GM18909 (cell line): ENCODE measurements at regions not wholly inside any gene's neighbourhood (a gene's known extent, or its start where the extent isn't known, plus 50 kb on each side); places are given as distances from the start of the nearest gene placed in this dataset.

ENCODE experiments used
- ATAC-seq: cut with Tn5 transposase; IDR thresholded peaks from one replicate; pipeline ENCODE4 v1.9.1; 2021; ENCODE audit warnings: mild to moderate bottlenecking; ENCODE audit not compliant: unreplicated experiment, poor library complexity

- ATAC-seq, result no peak
Observed at GRCh38 chr20:24378661-24379483, 90.6 kb upstream of the SYNDIG1 start.

GRCh38 chr20:24376311-24377099 is 92.9 kb upstream of the SYNDIG1 start:
- ATAC-seq, result no peak

GRCh38 chr20:24373372-24373771 is 96.1 kb upstream of the SYNDIG1 start:
- ATAC-seq, result no peak

- ATAC-seq, result no peak
Observed at GRCh38 chr20:24370911-24371695, 98.3 kb upstream of the SYNDIG1 start.

GRCh38 chr20:24370249-24370648 is 99.2 kb upstream of the SYNDIG1 start:
- ATAC-seq, result no peak

- no peak for ATAC-seq
Observed at GRCh38 chr20:24368253-24368652, 101.2 kb upstream of the SYNDIG1 start.

- ATAC-seq, result no peak
Observed at GRCh38 chr20:24366336-24367004, 103.0 kb upstream of the SYNDIG1 start.

- no peak for ATAC-seq
Observed at GRCh38 chr20:24365670-24366069, 103.8 kb upstream of the SYNDIG1 start.

- ATAC-seq, result no peak
Observed at GRCh38 chr20:24364482-24364881, 104.9 kb upstream of the SYNDIG1 start.

- no peak for ATAC-seq
Observed at GRCh38 chr20:24363031-24363430, 106.4 kb upstream of the SYNDIG1 start.

- ATAC-seq, result no peak
Observed at GRCh38 chr20:24362080-24362479, 107.3 kb upstream of the SYNDIG1 start.

GRCh38 chr20:24361541-24361940 is 107.9 kb upstream of the SYNDIG1 start:
- no peak for ATAC-seq

GRCh38 chr20:24360531-24360930 is 108.9 kb upstream of the SYNDIG1 start:
- no peak for ATAC-seq

- no peak for ATAC-seq
Observed at GRCh38 chr20:24359321-24360027, 110.0 kb upstream of the SYNDIG1 start.

- ATAC-seq, result no peak
Observed at GRCh38 chr20:24357931-24358330, 111.5 kb upstream of the SYNDIG1 start.

GRCh38 chr20:24357177-24357576 is 112.3 kb upstream of the SYNDIG1 start:
- ATAC-seq, result no peak

- ATAC-seq, result no peak
Observed at GRCh38 chr20:24353135-24353690, 116.2 kb upstream of the SYNDIG1 start.

- ATAC-seq, result no peak
Observed at GRCh38 chr20:24350923-24351368, 118.5 kb upstream of the SYNDIG1 start.

GRCh38 chr20:24341781-24342180 is 127.6 kb upstream of the SYNDIG1 start:
- no peak for ATAC-seq
